ENCODE measurements at regions not wholly inside any gene's neighbourhood (a gene's known extent, or its start where the extent isn't known, plus 50 kb on each side); places are given as distances from the start of the nearest gene placed in this dataset.

DNA sequence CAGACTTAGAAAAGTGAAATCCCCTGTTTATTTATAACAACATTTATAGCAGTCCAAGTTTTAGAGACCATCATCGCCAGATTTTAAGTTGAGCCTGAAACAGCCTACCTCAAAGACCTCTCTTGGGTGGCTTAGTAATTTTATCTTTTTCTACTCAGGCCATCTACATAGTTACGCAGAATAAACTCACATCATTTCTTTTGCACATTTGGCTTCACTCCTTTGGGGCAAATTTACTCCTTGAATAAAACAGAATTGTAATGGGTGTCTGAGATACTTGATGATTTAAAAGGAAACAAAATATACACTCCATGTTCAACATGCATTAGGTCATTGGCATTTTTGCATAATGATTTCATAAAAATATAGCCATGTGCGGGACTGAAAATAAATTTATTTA lies 104.7 kb upstream of the TSPAN8 start:
- TF ChIP-seq MYC (IDR thresholded peaks at IDR 0.05; ENCODE audit: low read depth, low read length) = no peak
- no peak for TF ChIP-seq POLR2A (IDR thresholded peaks at IDR 0.05; ENCODE audit: extremely low read depth, insufficient read length)
- TF ChIP-seq, protein P1, sequence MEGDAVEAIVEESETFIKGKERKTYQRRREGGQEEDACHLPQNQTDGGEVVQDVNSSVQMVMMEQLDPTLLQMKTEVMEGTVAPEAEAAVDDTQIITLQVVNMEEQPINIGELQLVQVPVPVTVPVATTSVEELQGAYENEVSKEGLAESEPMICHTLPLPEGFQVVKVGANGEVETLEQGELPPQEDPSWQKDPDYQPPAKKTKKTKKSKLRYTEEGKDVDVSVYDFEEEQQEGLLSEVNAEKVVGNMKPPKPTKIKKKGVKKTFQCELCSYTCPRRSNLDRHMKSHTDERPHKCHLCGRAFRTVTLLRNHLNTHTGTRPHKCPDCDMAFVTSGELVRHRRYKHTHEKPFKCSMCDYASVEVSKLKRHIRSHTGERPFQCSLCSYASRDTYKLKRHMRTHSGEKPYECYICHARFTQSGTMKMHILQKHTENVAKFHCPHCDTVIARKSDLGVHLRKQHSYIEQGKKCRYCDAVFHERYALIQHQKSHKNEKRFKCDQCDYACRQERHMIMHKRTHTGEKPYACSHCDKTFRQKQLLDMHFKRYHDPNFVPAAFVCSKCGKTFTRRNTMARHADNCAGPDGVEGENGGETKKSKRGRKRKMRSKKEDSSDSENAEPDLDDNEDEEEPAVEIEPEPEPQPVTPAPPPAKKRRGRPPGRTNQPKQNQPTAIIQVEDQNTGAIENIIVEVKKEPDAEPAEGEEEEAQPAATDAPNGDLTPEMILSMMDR (IDR thresholded peaks at IDR 0.05; ENCODE audit: low read depth, low read length) = no peak
- TF ChIP-seq, protein P2, sequence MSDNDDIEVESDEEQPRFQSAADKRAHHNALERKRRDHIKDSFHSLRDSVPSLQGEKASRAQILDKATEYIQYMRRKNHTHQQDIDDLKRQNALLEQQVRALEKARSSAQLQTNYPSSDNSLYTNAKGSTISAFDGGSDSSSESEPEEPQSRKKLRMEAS (IDR thresholded peaks at IDR 0.05; ENCODE audit: low read depth, low read length) = no peak
- no peak for DNase-seq (ENCODE audit: low read depth)
- H3K4me3 ChIP-seq (ENCODE audit: low read depth, low read length) = no peak overlapping the region

DNA sequence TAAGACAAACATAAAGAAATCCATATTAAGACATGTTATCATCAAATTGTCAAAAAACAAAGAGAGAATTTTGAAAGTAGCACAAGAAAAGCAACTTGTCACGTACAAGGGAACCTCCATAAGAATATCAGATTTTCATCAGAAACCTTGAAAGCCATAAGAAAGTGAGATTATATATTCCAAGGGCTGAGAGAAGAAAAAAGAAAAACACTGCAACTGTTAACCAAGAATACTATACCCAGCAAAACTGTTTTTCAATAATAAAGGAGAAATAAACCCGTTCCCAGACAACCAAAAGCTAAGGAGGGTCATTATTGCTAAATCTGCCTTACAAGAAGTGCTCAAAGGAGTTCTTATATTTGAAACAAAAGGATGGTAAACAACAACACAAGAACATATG lies 94.7 kb upstream of the TSPAN8 start:
- no peak for TF ChIP-seq MYC (IDR thresholded peaks at IDR 0.05; ENCODE audit: low read depth, low read length)
- TF ChIP-seq, protein P1 (IDR thresholded peaks at IDR 0.05; ENCODE audit: low read depth, low read length) = no peak
- TF ChIP-seq, protein P2 (IDR thresholded peaks at IDR 0.05; ENCODE audit: low read depth, low read length) = no peak
- no peak for TF ChIP-seq POLR2A (IDR thresholded peaks at IDR 0.05; ENCODE audit: extremely low read depth, insufficient read length)
- DNase-seq (ENCODE audit: low read depth) = no peak
- no peak overlapping the region for H3K4me3 ChIP-seq (ENCODE audit: low read depth, low read length)

DNA sequence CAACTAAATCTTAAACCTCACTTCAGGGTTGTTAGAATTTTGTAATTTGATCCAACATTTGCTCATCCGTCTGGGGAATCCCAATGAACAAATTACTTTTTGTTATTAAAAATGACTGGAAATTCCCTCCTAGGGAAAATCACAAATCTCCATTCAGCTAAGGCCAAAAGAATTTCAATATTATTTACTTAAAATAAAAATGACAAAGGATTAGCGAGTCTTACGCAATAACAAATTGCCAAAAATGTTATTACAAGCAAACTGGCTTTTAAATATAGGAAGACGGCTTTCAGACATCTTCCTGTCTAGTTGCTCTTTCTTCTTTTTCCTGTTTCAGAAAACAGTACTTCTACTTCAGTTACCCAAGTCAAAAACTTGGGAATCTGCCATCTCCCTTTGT lies 92.4 kb upstream of the TSPAN8 start:
- no peak for DNase-seq (ENCODE audit: low read depth)
- TF ChIP-seq, protein P1 (IDR thresholded peaks at IDR 0.05; ENCODE audit: low read depth, low read length) = no peak
- TF ChIP-seq, protein P2 (IDR thresholded peaks at IDR 0.05; ENCODE audit: low read depth, low read length) = no peak
- TF ChIP-seq POLR2A (IDR thresholded peaks at IDR 0.05; ENCODE audit: extremely low read depth, insufficient read length) (no peak), MYC (IDR thresholded peaks at IDR 0.05; ENCODE audit: low read depth, low read length) (no peak)
- H3K4me3 ChIP-seq (ENCODE audit: low read depth, low read length) = no peak overlapping the region

DNA sequence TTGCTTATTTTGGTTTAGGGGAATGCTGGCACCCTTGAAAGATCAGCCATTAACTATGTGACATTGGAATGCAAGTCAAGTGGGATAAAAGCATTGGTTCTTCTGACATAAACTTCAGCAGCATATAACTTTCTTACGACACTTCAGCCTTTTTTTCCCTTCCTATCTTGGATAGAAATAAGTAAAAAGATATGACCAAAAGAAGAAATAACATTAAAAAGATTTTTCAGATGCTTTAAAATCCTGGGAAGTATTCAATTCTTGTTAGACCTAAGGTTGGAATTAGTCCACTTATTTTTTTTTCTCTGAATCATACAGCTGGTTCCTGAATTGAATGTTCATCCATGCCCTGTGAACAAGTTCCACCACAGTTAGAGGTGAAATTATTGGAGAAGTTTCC lies 85.6 kb upstream of the TSPAN8 start:
- no peak for TF ChIP-seq MYC (IDR thresholded peaks at IDR 0.05; ENCODE audit: low read depth, low read length)
- no peak for TF ChIP-seq POLR2A (IDR thresholded peaks at IDR 0.05; ENCODE audit: extremely low read depth, insufficient read length)
- TF ChIP-seq, protein P2 (IDR thresholded peaks at IDR 0.05; ENCODE audit: low read depth, low read length) = no peak
- TF ChIP-seq, protein P1 (IDR thresholded peaks at IDR 0.05; ENCODE audit: low read depth, low read length) = no peak
- no peak for DNase-seq (ENCODE audit: low read depth)
- no peak overlapping the region for H3K4me3 ChIP-seq (ENCODE audit: low read depth, low read length)

DNA sequence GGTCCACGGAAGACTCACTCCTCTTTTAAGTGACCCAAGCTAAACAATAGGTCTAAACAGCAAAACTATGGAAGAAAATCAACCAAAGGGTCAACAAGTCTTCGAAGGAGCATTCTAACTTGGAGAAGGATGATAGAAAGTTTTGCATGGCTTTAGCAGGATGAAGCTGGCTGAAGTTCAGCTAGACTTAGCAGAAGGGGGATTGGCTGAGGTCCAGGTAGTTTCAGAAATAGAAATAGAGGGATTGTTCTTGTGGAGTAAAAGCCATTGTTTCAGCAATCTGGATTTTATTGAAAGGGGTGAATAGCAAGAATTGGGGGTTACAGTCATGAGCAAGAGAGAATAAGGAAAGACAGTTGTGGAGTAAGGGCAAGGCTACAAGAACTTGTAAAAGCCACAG lies 84.7 kb upstream of the TSPAN8 start:
- no peak for DNase-seq (ENCODE audit: low read depth)
- H3K4me3 ChIP-seq (ENCODE audit: low read depth, low read length) = no peak overlapping the region
- TF ChIP-seq, protein P2 (IDR thresholded peaks at IDR 0.05; ENCODE audit: low read depth, low read length) = no peak
- TF ChIP-seq POLR2A (IDR thresholded peaks at IDR 0.05; ENCODE audit: extremely low read depth, insufficient read length) (no peak), MYC (IDR thresholded peaks at IDR 0.05; ENCODE audit: low read depth, low read length) (no peak)
- TF ChIP-seq, protein P1 (IDR thresholded peaks at IDR 0.05; ENCODE audit: low read depth, low read length) = no peak

DNA sequence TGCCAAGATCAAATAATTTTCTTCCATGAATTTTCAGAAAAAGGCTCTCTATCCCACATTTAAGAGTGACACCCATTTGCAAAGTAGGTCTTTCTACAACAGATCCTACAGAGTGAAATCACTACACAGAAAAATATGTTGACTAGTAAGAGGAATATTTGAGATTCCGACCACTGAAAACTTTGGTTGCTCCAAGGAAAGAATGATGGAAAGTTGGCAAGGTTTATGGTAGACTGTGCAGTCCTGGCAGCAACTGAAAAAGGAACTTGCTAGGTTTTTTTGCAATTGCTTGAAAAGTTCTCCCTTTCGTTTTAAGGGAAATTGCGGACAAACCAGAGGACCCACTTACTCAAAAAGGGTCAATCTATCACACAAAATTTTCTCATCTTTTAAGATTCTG lies 83.1 kb upstream of the TSPAN8 start:
- H3K4me3 ChIP-seq (ENCODE audit: low read depth, low read length) = no peak overlapping the region
- TF ChIP-seq POLR2A (IDR thresholded peaks at IDR 0.05; ENCODE audit: extremely low read depth, insufficient read length) = no peak
- TF ChIP-seq, protein P1 (IDR thresholded peaks at IDR 0.05; ENCODE audit: low read depth, low read length) = no peak
- no peak for DNase-seq (ENCODE audit: low read depth)

All from NB4 (cell line).